ENCODE measurements at regions not wholly inside any gene's neighbourhood (a gene's known extent, or its start where the extent isn't known, plus 50 kb on each side); places are given as distances from the start of the nearest gene placed in this dataset.

DNA sequence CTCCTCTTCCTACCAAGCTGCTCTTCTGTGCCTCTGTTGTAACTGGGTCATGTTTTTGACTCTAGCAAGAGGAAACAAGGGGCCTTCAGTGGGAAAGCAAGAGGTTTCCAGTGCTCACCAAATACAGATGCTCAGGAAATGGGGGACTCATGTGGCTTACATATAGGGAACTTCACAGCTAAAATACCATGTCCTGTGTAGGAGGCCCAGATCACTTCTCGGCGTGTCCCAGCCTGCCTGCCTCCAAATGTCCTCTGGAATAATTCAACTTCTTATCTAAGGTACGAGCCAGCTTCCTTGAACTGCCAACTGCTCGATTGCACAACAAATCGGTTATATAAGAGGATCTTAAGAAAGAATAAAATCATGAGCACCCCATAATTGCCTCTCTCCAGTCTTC is 161.3 kb downstream of the KIT start:
- no peak overlapping the region for H3K4me3 ChIP-seq (ENCODE audit: low read length)
- TF ChIP-seq, protein P1, sequence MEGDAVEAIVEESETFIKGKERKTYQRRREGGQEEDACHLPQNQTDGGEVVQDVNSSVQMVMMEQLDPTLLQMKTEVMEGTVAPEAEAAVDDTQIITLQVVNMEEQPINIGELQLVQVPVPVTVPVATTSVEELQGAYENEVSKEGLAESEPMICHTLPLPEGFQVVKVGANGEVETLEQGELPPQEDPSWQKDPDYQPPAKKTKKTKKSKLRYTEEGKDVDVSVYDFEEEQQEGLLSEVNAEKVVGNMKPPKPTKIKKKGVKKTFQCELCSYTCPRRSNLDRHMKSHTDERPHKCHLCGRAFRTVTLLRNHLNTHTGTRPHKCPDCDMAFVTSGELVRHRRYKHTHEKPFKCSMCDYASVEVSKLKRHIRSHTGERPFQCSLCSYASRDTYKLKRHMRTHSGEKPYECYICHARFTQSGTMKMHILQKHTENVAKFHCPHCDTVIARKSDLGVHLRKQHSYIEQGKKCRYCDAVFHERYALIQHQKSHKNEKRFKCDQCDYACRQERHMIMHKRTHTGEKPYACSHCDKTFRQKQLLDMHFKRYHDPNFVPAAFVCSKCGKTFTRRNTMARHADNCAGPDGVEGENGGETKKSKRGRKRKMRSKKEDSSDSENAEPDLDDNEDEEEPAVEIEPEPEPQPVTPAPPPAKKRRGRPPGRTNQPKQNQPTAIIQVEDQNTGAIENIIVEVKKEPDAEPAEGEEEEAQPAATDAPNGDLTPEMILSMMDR (conservative IDR thresholded peaks at IDR 0.05; ENCODE audit: low read depth, low read length) = no peak
- no peak for DNase-seq (ENCODE audit: low read depth)

DNA sequence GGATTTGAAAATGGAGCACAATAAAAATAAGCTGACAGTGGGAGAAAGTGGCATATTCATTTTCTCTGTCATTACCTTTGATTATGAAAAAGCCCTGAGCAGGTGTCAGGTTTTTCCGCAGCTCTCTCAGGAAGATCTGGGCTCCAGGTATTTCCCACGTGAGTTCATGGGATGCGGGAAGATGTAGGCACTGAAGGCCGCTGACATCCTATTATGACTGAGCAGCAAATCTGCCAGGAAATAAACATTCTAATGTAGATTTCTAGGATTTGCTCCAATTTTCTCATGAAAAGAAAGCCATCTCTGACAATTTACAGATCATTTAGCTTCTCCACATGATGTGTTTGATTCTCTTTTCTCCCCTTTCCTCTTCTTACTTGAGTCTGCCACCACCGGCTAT is 160.7 kb downstream of the KIT start:
- H3K4me3 ChIP-seq (ENCODE audit: low read length) = no peak overlapping the region
- TF ChIP-seq, protein P1 (conservative IDR thresholded peaks at IDR 0.05; ENCODE audit: low read depth, low read length) = no peak
- DNase-seq (ENCODE audit: low read depth) = no peak

DNA sequence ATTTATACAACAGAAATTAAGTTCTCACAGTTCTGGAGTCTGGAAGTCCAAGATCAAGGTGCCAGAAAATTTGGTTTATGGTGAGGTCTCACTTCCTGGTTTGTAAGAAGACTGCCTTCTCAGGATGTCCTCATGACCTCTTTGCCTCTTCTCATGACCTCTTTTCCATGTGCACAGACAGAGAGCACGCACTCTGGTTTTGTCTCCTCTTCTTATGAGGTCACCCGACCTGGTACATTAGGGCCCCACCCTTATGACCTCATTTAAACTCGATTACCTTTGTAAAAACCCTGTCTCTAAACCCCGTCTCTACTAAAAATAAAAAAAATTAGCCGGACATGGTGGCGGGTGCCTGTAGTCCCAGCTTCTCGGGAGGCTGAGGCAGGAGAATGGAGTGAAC is 155.9 kb downstream of the KIT start:
- DNase-seq (ENCODE audit: low read depth) = no peak
- TF ChIP-seq, protein P1 (conservative IDR thresholded peaks at IDR 0.05; ENCODE audit: low read depth, low read length) = no peak
- no peak overlapping the region for H3K4me3 ChIP-seq (ENCODE audit: low read length)

DNA sequence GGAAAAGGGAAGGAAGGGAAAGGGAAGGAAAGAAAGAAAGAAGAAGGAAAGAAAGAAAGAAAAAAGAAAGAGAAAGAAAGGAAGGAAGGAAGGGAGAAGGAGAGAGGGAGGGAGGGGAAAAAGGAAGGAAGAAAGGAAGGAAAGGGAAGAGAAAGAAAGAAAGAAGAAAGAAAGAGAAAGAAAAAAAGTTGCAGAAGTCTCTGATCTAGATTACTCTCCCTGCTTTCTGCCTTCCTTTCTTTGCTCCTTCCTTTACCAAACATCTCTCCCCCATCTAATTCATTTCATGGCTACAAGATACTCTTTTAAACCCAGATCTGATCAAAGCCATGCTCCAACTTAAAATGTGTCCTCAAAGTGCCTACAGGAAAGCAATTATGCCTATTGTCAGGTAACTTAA is 148.6 kb downstream of the KIT start:
- TF ChIP-seq, protein P1 (conservative IDR thresholded peaks at IDR 0.05; ENCODE audit: low read depth, low read length) = no peak
- no peak for DNase-seq (ENCODE audit: low read depth)
- no peak overlapping the region for H3K4me3 ChIP-seq (ENCODE audit: low read length)

DNA sequence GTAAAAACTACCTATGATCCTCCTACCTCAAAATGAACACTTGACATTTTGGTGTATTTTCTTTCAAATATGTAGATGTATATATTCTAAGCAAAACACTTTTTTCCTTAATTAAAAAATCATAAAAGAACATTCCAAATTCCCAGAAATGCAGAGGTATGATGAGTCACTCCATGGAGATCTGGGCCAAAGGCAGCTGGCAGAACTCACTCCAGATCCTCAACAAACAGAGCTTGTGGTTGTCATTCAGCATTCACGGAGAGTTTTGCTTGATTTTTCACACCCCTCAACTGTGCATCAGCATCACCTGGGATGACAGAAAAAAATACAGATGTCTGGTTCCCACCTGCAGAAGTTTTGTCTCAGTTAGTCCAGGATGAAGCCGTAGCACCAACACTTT is 144.6 kb downstream of the KIT start:
- TF ChIP-seq, protein P1 (conservative IDR thresholded peaks at IDR 0.05; ENCODE audit: low read depth, low read length) = no peak
- DNase-seq (ENCODE audit: low read depth) = no peak
- no peak overlapping the region for H3K4me3 ChIP-seq (ENCODE audit: low read length)

DNA sequence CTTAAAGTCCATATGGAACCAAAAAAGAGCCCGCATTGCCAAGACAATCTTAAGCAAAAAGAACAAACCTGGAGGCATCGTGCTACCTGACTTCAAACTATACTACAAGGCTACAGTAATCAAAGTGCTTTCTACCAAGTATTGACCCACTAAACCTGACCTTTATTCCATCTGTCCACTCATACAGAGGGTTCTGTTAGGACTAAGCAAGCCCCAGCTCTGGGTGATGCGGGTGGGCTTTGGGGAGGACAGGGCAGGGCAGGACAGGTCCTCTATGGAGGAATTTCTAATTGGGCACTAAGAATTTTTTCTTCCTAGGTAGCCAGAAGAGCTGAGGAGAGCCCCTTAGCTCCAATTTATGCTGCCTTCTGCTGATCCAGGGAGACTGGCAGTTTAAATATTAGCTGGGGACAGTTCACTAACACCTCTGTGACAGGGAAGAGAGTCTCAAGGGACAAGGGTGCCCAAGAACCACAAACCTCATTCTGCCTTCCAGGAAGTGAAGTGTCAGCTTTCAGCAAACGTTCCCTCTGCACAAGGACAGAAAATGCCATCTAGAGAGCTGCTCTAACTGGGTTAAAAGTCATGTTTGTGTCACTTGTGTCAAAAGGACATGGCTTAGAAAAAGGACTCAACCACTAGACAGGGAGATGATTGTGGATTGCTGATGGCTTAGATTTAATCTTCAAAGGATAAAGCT is 143.2 kb downstream of the KIT start:
- no peak for DNase-seq (ENCODE audit: low read depth)
- TF ChIP-seq, protein P1 (conservative IDR thresholded peaks at IDR 0.05; ENCODE audit: low read depth, low read length) = no peak
- no peak overlapping the region for H3K4me3 ChIP-seq (ENCODE audit: low read length)

DNA sequence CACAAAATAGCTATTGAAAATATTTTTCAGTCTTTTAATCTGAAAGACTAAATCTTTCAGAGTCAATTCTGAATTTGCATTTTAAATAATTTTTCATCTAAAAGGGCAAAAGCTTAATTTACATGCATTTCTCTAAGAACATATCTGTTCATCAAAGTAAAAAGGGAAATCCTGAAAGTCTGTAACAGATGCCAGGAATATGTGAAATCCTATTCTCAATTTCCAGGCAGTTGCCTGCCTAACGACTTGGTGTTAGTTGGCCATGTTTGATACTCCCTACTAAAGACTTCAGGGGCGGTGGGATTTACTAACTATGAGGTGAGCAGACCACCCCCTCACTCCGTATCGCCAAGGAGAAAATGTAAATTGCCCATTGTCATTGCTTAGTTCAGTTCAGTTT is 136.8 kb downstream of the KIT start:
- no peak for DNase-seq (ENCODE audit: low read depth)
- no peak overlapping the region for H3K4me3 ChIP-seq (ENCODE audit: low read length)
- TF ChIP-seq, protein P1 (conservative IDR thresholded peaks at IDR 0.05; ENCODE audit: low read depth, low read length) = no peak
